K562 (cell line): ENCODE measurements at regions not wholly inside any gene's neighbourhood (a gene's known extent, or its start where the extent isn't known, plus 50 kb on each side); places are given as distances from the start of the nearest gene placed in this dataset.
A peak's percentile ranks its signal among the peaks of the same experiment; 100 is the strongest.

ENCODE experiments used
- BRF1 ChIP-seq: IDR thresholded peaks from 3 replicates; pipeline ENCODE4 v1.6.1; 2011; ENCODE audit warnings: borderline replicate concordance, mild to moderate bottlenecking; ENCODE audit not compliant: insufficient read length; ENCODE audit errors: extremely low read depth
- ELF2 ChIP-seq: fragments of 250-450 bp; sonication (Bioruptor Pico); IDR thresholded peaks from 2 replicates; pipeline ENCODE4 v1.5.0; 2021; ENCODE audit warnings: mild to moderate bottlenecking
- MXI1 ChIP-seq: IDR thresholded peaks from 2 replicates; pipeline ENCODE4 v1.6.1; 2011; ENCODE audit warnings: low read depth, mild to moderate bottlenecking, improper control_type of control experiment, low read length
- NR2C1 ChIP-seq, 2 experiments: fragments of 450-650 bp; IDR thresholded peaks; 2 replicates each; pipeline ENCODE4 v1.6.1; 2017; ENCODE audit warnings: mild to moderate bottlenecking in 2 of 2, antibody characterized with exemption in 1 of 2, inconsistent platforms in 1 of 2, missing compliant biosample characterization in 1 of 2, missing genetic modification characterization in 1 of 2
- YY1 ChIP-seq, 3 experiments: IDR thresholded peaks; 2 replicates each; pipeline ENCODE4 v1.6.1; 2011; ENCODE audit warnings: low read length in 2 of 3, mild to moderate bottlenecking in 2 of 3, moderate library complexity in 2 of 3, borderline replicate concordance in 1 of 3, control low read depth in 1 of 3, low read depth in 1 of 3; ENCODE audit not compliant: insufficient read depth in 3 of 3, insufficient replicate concordance in 2 of 3, control insufficient read depth in 1 of 3, insufficient read length in 1 of 3; ENCODE audit errors: extremely low read depth in 1 of 3
- ZNF134 ChIP-seq: fragments of 250-450 bp; sonication (Bioruptor Pico); conservative IDR thresholded peaks from 2 replicates; pipeline ENCODE4 v1.4.0; 2020
- TF ChIP-seq, protein P1 (sequence below), 2 experiments: fragments of 450-650 bp; IDR thresholded peaks; 2 replicates each; pipeline ENCODE4 v1.6.1; 2016
- TF ChIP-seq, protein P2 (sequence below): fragments of 200-800 bp; sonication (Bioruptor generic); IDR thresholded peaks from 2 replicates; pipeline ENCODE4 v1.6.1; 2017; ENCODE audit warnings: missing genetic modification characterization, missing compliant biosample characterization
- TF ChIP-seq, protein P3 (sequence below): sonication (generic); formaldehyde crosslinking; IDR thresholded peaks from 2 replicates; pipeline ENCODE4 v1.8.1; 2023; ENCODE audit warnings: missing genetic modification reagents, mild to moderate bottlenecking, borderline replicate concordance
- TF ChIP-seq, protein P4 (sequence below): fragments of 250-450 bp; sonication (Bioruptor Pico); IDR thresholded peaks from 2 replicates; pipeline ENCODE4 v1.5.1; 2021; ENCODE audit warnings: mild to moderate bottlenecking
- TF ChIP-seq, protein P5 (sequence below): fragments of 450-650 bp; IDR thresholded peaks from 2 replicates; pipeline ENCODE4 v1.6.1; 2017; ENCODE audit warnings: antibody characterized with exemption, mild to moderate bottlenecking

DNA sequence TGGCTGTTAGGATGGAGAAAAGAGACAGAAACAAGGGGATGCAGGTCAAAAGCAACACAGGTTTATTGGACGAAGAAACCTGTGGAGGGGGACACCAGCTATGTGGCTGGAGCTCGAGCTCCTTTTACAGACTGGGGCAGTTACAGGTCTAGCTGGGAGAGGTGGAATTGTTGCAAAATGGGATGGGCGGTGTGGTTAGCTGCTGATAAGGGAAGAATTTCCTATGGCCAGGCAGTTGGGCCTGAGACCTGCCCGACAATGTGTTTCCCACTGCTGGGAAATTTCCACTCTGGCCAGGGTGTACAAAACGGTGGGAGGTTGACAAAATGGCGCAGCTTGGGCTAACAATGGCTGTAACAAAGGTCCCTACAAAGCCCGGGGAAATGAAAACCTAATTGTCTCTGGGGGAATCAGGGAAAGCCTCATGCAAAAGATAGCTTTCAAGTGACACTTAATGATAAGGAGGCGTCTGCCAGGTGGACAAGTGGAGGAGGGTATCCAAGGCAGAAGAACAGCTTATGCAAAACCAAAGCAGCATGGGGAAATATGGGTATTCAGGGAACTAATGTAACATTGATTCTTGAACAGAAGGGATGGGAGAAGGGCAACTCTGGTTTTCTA lies 137.4 kb upstream of the SGO1 start (continued):
- TF ChIP-seq BRF1 (no peak), NR2C1 (IDR thresholded peaks at IDR 0.05) (no peak), NR2C1 (tag; IDR thresholded peaks at IDR 0.05) (peak; percentile 92), ZNF134 (CRISPR knock-in tag) (peak; percentile 62; the same call in 1 of the 2 replicates), MXI1 (no peak), YY1 (IDR thresholded peaks at IDR 0.05; ENCODE audit: borderline replicate concordance in 1 of 3, control insufficient read depth in 1 of 3, extremely low read depth in 1 of 3, insufficient read depth in 3 of 3, insufficient read length in 1 of 3, insufficient replicate concordance in 2 of 3, low read depth in 1 of 3, low read length in 2 of 3) (peak in 2 of 3 experiments; percentile 38 to 86), ELF2 (CRISPR knock-in tag) (peak; percentile 71; the same call in 1 of the 2 replicates)
- TF ChIP-seq, protein P1, sequence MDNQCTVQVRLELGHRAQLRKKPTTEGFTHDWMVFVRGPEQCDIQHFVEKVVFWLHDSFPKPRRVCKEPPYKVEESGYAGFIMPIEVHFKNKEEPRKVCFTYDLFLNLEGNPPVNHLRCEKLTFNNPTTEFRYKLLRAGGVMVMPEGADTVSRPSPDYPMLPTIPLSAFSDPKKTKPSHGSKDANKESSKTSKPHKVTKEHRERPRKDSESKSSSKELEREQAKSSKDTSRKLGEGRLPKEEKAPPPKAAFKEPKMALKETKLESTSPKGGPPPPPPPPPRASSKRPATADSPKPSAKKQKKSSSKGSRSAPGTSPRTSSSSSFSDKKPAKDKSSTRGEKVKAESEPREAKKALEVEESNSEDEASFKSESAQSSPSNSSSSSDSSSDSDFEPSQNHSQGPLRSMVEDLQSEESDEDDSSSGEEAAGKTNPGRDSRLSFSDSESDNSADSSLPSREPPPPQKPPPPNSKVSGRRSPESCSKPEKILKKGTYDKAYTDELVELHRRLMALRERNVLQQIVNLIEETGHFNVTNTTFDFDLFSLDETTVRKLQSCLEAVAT (IDR thresholded peaks at IDR 0.05) = peak in 1 of 2 experiments; percentile 75; a peak in 2 of 4 replicates
- TF ChIP-seq, protein P2, sequence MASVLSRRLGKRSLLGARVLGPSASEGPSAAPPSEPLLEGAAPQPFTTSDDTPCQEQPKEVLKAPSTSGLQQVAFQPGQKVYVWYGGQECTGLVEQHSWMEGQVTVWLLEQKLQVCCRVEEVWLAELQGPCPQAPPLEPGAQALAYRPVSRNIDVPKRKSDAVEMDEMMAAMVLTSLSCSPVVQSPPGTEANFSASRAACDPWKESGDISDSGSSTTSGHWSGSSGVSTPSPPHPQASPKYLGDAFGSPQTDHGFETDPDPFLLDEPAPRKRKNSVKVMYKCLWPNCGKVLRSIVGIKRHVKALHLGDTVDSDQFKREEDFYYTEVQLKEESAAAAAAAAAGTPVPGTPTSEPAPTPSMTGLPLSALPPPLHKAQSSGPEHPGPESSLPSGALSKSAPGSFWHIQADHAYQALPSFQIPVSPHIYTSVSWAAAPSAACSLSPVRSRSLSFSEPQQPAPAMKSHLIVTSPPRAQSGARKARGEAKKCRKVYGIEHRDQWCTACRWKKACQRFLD (CRISPR knock-in tag) = peak; percentile 99
- TF ChIP-seq, protein P3, sequence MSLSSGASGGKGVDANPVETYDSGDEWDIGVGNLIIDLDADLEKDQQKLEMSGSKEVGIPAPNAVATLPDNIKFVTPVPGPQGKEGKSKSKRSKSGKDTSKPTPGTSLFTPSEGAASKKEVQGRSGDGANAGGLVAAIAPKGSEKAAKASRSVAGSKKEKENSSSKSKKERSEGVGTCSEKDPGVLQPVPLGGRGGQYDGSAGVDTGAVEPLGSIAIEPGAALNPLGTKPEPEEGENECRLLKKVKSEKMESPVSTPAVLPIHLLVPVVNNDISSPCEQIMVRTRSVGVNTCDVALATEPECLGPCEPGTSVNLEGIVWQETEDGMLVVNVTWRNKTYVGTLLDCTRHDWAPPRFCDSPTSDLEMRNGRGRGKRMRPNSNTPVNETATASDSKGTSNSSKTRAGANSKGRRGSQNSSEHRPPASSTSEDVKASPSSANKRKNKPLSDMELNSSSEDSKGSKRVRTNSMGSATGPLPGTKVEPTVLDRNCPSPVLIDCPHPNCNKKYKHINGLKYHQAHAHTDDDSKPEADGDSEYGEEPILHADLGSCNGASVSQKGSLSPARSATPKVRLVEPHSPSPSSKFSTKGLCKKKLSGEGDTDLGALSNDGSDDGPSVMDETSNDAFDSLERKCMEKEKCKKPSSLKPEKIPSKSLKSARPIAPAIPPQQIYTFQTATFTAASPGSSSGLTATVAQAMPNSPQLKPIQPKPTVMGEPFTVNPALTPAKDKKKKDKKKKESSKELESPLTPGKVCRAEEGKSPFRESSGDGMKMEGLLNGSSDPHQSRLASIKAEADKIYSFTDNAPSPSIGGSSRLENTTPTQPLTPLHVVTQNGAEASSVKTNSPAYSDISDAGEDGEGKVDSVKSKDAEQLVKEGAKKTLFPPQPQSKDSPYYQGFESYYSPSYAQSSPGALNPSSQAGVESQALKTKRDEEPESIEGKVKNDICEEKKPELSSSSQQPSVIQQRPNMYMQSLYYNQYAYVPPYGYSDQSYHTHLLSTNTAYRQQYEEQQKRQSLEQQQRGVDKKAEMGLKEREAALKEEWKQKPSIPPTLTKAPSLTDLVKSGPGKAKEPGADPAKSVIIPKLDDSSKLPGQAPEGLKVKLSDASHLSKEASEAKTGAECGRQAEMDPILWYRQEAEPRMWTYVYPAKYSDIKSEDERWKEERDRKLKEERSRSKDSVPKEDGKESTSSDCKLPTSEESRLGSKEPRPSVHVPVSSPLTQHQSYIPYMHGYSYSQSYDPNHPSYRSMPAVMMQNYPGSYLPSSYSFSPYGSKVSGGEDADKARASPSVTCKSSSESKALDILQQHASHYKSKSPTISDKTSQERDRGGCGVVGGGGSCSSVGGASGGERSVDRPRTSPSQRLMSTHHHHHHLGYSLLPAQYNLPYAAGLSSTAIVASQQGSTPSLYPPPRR (CRISPR knock-in tag) = no peak
- TF ChIP-seq, protein P4, sequence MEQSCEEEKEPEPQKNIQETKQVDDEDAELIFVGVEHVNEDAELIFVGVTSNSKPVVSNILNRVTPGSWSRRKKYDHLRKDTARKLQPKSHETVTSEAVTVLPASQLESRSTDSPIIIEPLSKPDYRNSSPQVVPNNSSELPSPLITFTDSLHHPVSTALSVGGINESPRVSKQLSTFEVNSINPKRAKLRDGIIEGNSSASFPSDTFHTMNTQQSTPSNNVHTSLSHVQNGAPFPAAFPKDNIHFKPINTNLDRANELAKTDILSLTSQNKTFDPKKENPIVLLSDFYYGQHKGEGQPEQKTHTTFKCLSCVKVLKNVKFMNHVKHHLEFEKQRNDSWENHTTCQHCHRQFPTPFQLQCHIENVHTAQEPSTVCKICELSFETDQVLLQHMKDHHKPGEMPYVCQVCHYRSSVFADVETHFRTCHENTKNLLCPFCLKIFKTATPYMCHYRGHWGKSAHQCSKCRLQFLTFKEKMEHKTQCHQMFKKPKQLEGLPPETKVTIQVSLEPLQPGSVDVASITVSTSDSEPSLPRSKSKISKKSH (CRISPR knock-in tag) = peak; percentile 23; the same call in 1 of the 2 replicates
- TF ChIP-seq, protein P5, sequence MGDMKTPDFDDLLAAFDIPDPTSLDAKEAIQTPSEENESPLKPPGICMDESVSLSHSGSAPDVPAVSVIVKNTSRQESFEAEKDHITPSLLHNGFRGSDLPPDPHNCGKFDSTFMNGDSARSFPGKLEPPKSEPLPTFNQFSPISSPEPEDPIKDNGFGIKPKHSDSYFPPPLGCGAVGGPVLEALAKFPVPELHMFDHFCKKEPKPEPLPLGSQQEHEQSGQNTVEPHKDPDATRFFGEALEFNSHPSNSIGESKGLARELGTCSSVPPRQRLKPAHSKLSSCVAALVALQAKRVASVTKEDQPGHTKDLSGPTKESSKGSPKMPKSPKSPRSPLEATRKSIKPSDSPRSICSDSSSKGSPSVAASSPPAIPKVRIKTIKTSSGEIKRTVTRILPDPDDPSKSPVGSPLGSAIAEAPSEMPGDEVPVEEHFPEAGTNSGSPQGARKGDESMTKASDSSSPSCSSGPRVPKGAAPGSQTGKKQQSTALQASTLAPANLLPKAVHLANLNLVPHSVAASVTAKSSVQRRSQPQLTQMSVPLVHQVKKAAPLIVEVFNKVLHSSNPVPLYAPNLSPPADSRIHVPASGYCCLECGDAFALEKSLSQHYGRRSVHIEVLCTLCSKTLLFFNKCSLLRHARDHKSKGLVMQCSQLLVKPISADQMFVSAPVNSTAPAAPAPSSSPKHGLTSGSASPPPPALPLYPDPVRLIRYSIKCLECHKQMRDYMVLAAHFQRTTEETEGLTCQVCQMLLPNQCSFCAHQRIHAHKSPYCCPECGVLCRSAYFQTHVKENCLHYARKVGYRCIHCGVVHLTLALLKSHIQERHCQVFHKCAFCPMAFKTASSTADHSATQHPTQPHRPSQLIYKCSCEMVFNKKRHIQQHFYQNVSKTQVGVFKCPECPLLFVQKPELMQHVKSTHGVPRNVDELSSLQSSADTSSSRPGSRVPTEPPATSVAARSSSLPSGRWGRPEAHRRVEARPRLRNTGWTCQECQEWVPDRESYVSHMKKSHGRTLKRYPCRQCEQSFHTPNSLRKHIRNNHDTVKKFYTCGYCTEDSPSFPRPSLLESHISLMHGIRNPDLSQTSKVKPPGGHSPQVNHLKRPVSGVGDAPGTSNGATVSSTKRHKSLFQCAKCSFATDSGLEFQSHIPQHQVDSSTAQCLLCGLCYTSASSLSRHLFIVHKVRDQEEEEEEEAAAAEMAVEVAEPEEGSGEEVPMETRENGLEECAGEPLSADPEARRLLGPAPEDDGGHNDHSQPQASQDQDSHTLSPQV = peak; percentile 100
